GM12878 (cell line): ENCODE measurements at regions not wholly inside any gene's neighbourhood (a gene's known extent, or its start where the extent isn't known, plus 50 kb on each side); places are given as distances from the start of the nearest gene placed in this dataset.

ENCODE experiments used
- ATAC-seq: fragments of 200-7000 bp; cut with Tn5 transposase; 3 replicates; pipeline ENCODE4 v1.9.1; 2020; ENCODE audit warnings: mild to moderate bottlenecking, moderate library complexity
- BruUV-seq: library from RNA; stranded (reverse); fragments of 400-500 nt; replicated peaks from 2 replicates; lab custom pipeline; 2021; lab: Mats Ljungman, UMichigan
- CTCF ChIA-PET: fragments of 300-600 bp; sonication (Branson Sonifier 250); formaldehyde crosslinking; extraction: SDS; loops from one replicate; lab custom pipeline; 2021; ENCODE audit warnings: inconsistent platforms; lab: Yijun Ruan, JAX
- POLR2A ChIA-PET: fragments of 350-600 bp; formaldehyde crosslinking; extraction: SDS; loops from one replicate; lab custom pipeline; 2021; ENCODE audit warnings: inconsistent platforms; lab: Charles Lee
- RAD21 ChIA-PET: fragments of 300-600 bp; sonication (Branson Sonifier 250); formaldehyde crosslinking; loops from one replicate; lab custom pipeline; 2023; ENCODE audit warnings: antibody characterized with exemption; ENCODE audit not compliant: unreplicated experiment; lab: Charles Lee
- SMC1A ChIA-PET: fragments of 300-600 bp; sonication (Branson Sonifier 250); formaldehyde crosslinking; loops from one replicate; lab custom pipeline; 2023; ENCODE audit not compliant: unreplicated experiment, uncharacterized antibody; lab: Charles Lee
- DNase-seq: peaks from one replicate; pipeline ENCODE4 v3.0.0-alpha.2; 2011; ENCODE audit warnings: low read depth, low spot score
- FAIRE-seq: peaks from 3 replicates; lab custom pipeline; 2011; peaks lifted over from hg19 to GRCh38; lab: Jason Lieb, UNC
- H2AFZ ChIP-seq: 2 replicates; pipeline ENCODE4 v1.6.0; 2011; ENCODE audit warnings: low read depth, low read length, control low read depth; ENCODE audit not compliant: control insufficient read depth
- H3K27ac ChIP-seq: 2 replicates; pipeline ENCODE4 v1.5.1; 2011; ENCODE audit warnings: control low read depth; ENCODE audit not compliant: control insufficient read depth, insufficient read depth
- H3K27me3 ChIP-seq, 2 experiments: replicated peaks in 1 of 2; 2 replicates each; pipeline versions ENCODE4 v1.6.0 to v1.6.1; 2011; ENCODE audit warnings: low read length in 1 of 2; ENCODE audit not compliant: control insufficient read depth in 2 of 2, insufficient read depth in 2 of 2
- H3K36me3 ChIP-seq, 2 experiments: 2 replicates each; pipeline ENCODE4 v1.5.1; 2011; ENCODE audit warnings: low read length in 1 of 2; ENCODE audit not compliant: control insufficient read depth in 2 of 2, insufficient read depth in 2 of 2
- H3K4me1 ChIP-seq: 2 replicates; pipeline ENCODE4 v1.6.1; 2011; ENCODE audit warnings: mild to moderate bottlenecking, low read length, moderate library complexity, mixed read lengths; ENCODE audit not compliant: control insufficient read depth, insufficient read depth
- H3K4me2 ChIP-seq: 2 replicates; pipeline ENCODE4 v1.6.0; 2011; ENCODE audit warnings: control low read depth; ENCODE audit not compliant: control insufficient read depth, insufficient read depth
- H3K4me3 ChIP-seq: fragments of 200-600 bp; sonication (generic); 2 replicates; pipeline ENCODE4 v1.5.1; 2016
- H3K79me2 ChIP-seq: 2 replicates; pipeline ENCODE4 v1.6.0; 2011; ENCODE audit warnings: low read length; ENCODE audit not compliant: control insufficient read depth, insufficient read depth
- H3K9ac ChIP-seq: 2 replicates; pipeline ENCODE4 v1.8.0; 2011; ENCODE audit warnings: low read length, control low read depth, mixed read lengths; ENCODE audit not compliant: control insufficient read depth, insufficient read depth
- H3K9me3 ChIP-seq: replicated peaks from 3 replicates; pipeline ENCODE4 v1.5.1; 2011; ENCODE audit warnings: mild to moderate bottlenecking, low read length; ENCODE audit not compliant: control insufficient read depth, insufficient read depth
- H4K20me1 ChIP-seq: 2 replicates; pipeline ENCODE4 v1.6.0; 2011; ENCODE audit not compliant: control insufficient read depth, insufficient read depth
- ASH2L ChIP-seq: fragments of 300-600, 200-600 bp; sonication (generic); IDR thresholded peaks from 2 replicates; pipeline ENCODE4 v1.6.1; 2017; ENCODE audit warnings: low read depth, mild to moderate bottlenecking, borderline replicate concordance
- BRCA1 ChIP-seq: IDR thresholded peaks from 2 replicates; pipeline ENCODE4 v1.6.1; 2011; ENCODE audit warnings: low read depth, low read length, improper control_type of control experiment
- CHD4 ChIP-seq: fragments of 200-600 bp; sonication (generic); IDR thresholded peaks from 2 replicates; pipeline ENCODE4 v1.6.1; 2016; ENCODE audit warnings: mild to moderate bottlenecking
- CREM ChIP-seq: IDR thresholded peaks from 2 replicates; pipeline ENCODE4 v1.6.1; 2014; ENCODE audit warnings: antibody characterized with exemption, low read depth
- EGR1 ChIP-seq, 2 experiments: IDR thresholded peaks; 1 replicate in 1 of 2; 2 replicates in 1 of 2; pipeline ENCODE4 v1.6.1; 2011 to 2012; ENCODE audit warnings: low read depth in 2 of 2, low read length in 2 of 2, borderline replicate concordance in 1 of 2, mild to moderate bottlenecking in 1 of 2, moderate library complexity in 1 of 2
- ESRRA ChIP-seq: IDR thresholded peaks from 2 replicates; pipeline ENCODE4 v1.6.1; 2012; ENCODE audit warnings: mild to moderate bottlenecking, low read length, improper control_type of control experiment
- FOXK2 ChIP-seq: fragments of 450-650 bp; IDR thresholded peaks from 2 replicates; pipeline ENCODE4 v1.6.1; 2017; ENCODE audit warnings: mild to moderate bottlenecking, moderate library complexity
- GABPA ChIP-seq: IDR thresholded peaks from 2 replicates; pipeline ENCODE4 v1.6.1; 2014; ENCODE audit warnings: antibody characterized with exemption, low read depth, mild to moderate bottlenecking, inconsistent platforms
- KDM1A ChIP-seq: fragments of 200-600 bp; sonication (generic); IDR thresholded peaks from 2 replicates; pipeline ENCODE4 v1.6.1; 2016; ENCODE audit warnings: borderline replicate concordance
- MXI1 ChIP-seq: fragments of 150-350 bp; IDR thresholded peaks from 2 replicates; pipeline ENCODE4 v1.6.1; 2011; ENCODE audit warnings: low read depth, mild to moderate bottlenecking, inconsistent platforms, low read length, improper control_type of control experiment
- NFXL1 ChIP-seq: fragments of 450-650 bp; IDR thresholded peaks from 2 replicates; pipeline ENCODE4 v1.6.1; 2017; ENCODE audit warnings: antibody characterized with exemption, mild to moderate bottlenecking, borderline replicate concordance
- NFYB ChIP-seq: IDR thresholded peaks from 2 replicates; pipeline ENCODE4 v1.6.1; 2011; ENCODE audit warnings: low read depth, mild to moderate bottlenecking, low read length, improper control_type of control experiment, moderate library complexity; ENCODE audit not compliant: insufficient read depth
- PAX5 ChIP-seq: IDR thresholded peaks from 2 replicates; pipeline ENCODE4 v1.6.1; 2011; ENCODE audit warnings: low read depth, low read length, borderline replicate concordance
- SP1 ChIP-seq: IDR thresholded peaks from one replicate; pipeline ENCODE4 v1.6.1; 2011; ENCODE audit warnings: low read depth, low read length
- TAF1 ChIP-seq: IDR thresholded peaks from 2 replicates; pipeline ENCODE4 v1.6.1; 2011; ENCODE audit warnings: mild to moderate bottlenecking, low read depth, low read length, borderline replicate concordance
- ZNF384 ChIP-seq: IDR thresholded peaks from 2 replicates; pipeline ENCODE4 v1.6.1; 2012; ENCODE audit warnings: low read depth, mild to moderate bottlenecking, low read length, improper control_type of control experiment, borderline replicate concordance
- WGBS: methylation state at CpG from one replicate; pipeline ENCODE4 v1.1.6; 2016; ENCODE audit warnings: low lambda C conversion rate; ENCODE audit not compliant: insufficient replicate concordance, insufficient coverage; ENCODE audit errors: missing lambda C conversion rate; 5-methylcytosine and 5-hydroxymethylcytosine counted together
- in situ Hi-C: fragments of 300-500 bp; cut with MboI; formaldehyde crosslinking; loops from 9 replicates; pipeline ENCODE4 v1.14.3; 2018; ENCODE audit warnings: mixed read lengths
- intact Hi-C: fragments of 100-400 bp; cut with micrococcal nuclease; formaldehyde crosslinking; loops from one replicate; pipeline ENCODE4 v1.14.2; 2022; ENCODE audit not compliant: unreplicated experiment
- TF ChIP-seq, protein P1 (sequence below): fragments of 450-650 bp; formaldehyde crosslinking; IDR thresholded peaks from 2 replicates; pipeline ENCODE4 v1.4.0; 2022; ENCODE audit warnings: mild to moderate bottlenecking, moderate library complexity
- TF ChIP-seq, protein P2 (sequence below): IDR thresholded peaks from 2 replicates; pipeline ENCODE4 v1.6.1; 2012; ENCODE audit warnings: low read depth, low read length, improper control_type of control experiment

DNA sequence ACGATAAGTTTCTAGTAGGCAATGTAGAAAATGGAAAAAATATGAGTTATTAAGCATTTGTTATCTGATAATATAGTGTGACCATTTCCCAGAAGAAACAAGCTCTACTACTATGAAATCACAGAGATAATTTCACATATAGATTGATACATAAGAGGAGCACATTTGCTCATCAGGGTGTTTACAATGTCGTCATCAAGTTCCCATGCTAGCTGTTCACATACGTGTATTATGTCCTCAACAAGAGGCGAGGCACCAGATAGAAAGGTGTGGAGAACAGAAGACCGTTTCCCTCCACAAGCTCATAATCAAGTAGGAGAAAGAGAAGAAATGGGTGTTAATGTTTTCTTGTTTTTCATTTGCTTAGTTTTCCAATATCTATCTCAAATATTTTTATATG lies 326.1 kb upstream of the ARID1B start:
- CTCF ChIA-PET, result interaction anchor here (0.7 to 1.3 kb wide), 2 partner anchors 14 to 30 kb away, joined by 3 read pairs; no protein-coding TSS in a partner anchor

DNA sequence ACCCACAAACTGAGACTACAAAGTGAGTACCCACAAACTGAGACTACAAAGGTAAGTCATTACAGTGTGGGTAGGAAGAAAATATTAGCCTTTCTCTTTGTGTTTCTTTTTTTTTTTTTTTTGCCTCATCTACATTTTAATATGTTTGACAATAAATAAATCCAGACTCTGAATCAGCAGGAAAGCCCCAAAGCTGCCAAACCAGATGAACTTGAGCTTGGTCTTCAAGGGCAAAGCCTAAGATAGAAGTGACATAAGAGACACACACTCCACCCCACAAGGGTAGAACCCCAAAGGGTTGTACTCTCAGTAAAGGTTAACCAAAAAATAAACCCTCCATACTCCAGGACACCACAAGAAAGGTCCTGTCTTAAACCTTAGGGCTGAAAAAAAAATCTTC lies 326.8 kb upstream of the ARID1B start:
- POLR2A ChIA-PET, result interaction anchor here (1.5 kb wide), 1 partner anchor 12 kb away, joined by 3 read pairs; no protein-coding TSS in a partner anchor
- Histone ChIP-seq H2AFZ (no peak overlapping the region), H3K4me2 (no peak overlapping the region), H3K9ac (no peak overlapping the region), H4K20me1 (no peaks in the 10 kb centered on the region), H3K79me2 (no peaks in the 10 kb centered on the region), H3K27ac (no peak overlapping the region), H3K27me3 (no peaks in the 10 kb centered on the region), H3K4me1 (no peaks in the 10 kb centered on the region), H3K36me3 (no peaks in the 10 kb centered on the region), H3K4me3 (no peak overlapping the region), H3K9me3 (no peaks in the 10 kb centered on the region)
- no peak for DNase-seq
- ATAC-seq, result no peak
- in situ Hi-C loops (no loop called here), intact Hi-C loops (no loop called here)
- FAIRE-seq, result no peak
- SMC1A ChIA-PET, result interaction anchor here (1.5 kb wide), 1 partner anchor 12 kb away, joined by 4 read pairs; no protein-coding TSS in a partner anchor
- RAD21 ChIA-PET, result no interaction called here
- CTCF ChIA-PET, result interaction anchor here (0.6 kb wide), 1 partner anchor 1658 kb away, joined by 3 read pairs; no protein-coding TSS in a partner anchor
- no TSS peak for BruUV-seq
- TF ChIP-seq NFYB, result no peak
- no peak for TF ChIP-seq ASH2L
- no peak for TF ChIP-seq NFXL1
- no peak for TF ChIP-seq EGR1 (IDR thresholded peaks at IDR 0.05; ENCODE audit: borderline replicate concordance in 1 of 2, low read depth in 2 of 2, low read length in 2 of 2)
- no peak for TF ChIP-seq PAX5
- TF ChIP-seq FOXK2, result no peak
- TF ChIP-seq KDM1A, result no peak
- TF ChIP-seq, protein P1, sequence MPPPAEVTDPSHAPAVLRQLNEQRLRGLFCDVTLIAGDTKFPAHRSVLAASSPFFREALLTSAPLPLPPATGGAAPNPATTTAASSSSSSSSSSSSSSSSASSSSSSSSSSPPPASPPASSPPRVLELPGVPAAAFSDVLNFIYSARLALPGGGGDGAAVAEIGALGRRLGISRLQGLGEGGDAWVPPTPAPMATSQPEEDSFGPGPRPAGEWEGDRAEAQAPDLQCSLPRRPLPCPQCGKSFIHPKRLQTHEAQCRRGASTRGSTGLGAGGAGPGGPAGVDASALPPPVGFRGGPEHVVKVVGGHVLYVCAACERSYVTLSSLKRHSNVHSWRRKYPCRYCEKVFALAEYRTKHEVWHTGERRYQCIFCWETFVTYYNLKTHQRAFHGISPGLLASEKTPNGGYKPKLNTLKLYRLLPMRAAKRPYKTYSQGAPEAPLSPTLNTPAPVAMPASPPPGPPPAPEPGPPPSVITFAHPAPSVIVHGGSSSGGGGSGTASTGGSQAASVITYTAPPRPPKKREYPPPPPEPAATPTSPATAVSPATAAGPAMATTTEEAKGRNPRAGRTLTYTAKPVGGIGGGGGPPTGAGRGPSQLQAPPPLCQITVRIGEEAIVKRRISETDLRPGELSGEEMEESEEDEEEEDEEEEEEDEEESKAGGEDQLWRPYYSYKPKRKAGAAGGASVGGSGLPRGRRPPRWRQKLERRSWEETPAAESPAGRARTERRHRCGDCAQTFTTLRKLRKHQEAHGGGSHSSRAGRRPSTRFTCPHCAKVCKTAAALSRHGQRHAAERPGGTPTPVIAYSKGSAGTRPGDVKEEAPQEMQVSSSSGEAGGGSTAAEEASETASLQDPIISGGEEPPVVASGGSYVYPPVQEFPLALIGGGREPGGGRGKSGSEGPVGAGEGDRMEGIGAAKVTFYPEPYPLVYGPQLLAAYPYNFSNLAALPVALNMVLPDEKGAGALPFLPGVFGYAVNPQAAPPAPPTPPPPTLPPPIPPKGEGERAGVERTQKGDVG (CRISPR knock-in tag), result no peak
- TF ChIP-seq ESRRA, result no peak
- TF ChIP-seq BRCA1, result no peak
- TF ChIP-seq TAF1, result no peak

More for the DNA sequence above, 326.1 kb upstream of the ARID1B start:
- Histone ChIP-seq H3K4me2 (no peak overlapping the region), H3K27me3 (no peaks in the 10 kb centered on the region), H4K20me1 (no peaks in the 10 kb centered on the region), H3K4me1 (no peaks in the 10 kb centered on the region), H2AFZ (no peak overlapping the region), H3K4me3 (no peak overlapping the region), H3K36me3 (no peaks in the 10 kb centered on the region), H3K27ac (no peak overlapping the region), H3K79me2 (no peaks in the 10 kb centered on the region), H3K9ac (no peak overlapping the region), H3K9me3 (no peaks in the 10 kb centered on the region)
- ChIA-PET RAD21 (no interaction called here), POLR2A (no interaction called here), SMC1A (interaction anchor here (1.5 kb wide), 1 partner anchor 13 kb away, joined by 4 read pairs; no protein-coding TSS in a partner anchor)
- no peak for ATAC-seq
- intact Hi-C loops, result no loop called here
- FAIRE-seq, result no peak
- TF ChIP-seq CHD4, result no peak
- no peak for TF ChIP-seq MXI1
- TF ChIP-seq SP1, result no peak
- TF ChIP-seq CREM, result no peak
- TF ChIP-seq, protein P2, sequence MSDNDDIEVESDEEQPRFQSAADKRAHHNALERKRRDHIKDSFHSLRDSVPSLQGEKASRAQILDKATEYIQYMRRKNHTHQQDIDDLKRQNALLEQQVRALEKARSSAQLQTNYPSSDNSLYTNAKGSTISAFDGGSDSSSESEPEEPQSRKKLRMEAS, result no peak
- TF ChIP-seq ZNF384, result no peak
- TF ChIP-seq GABPA, result no peak
- no TSS peak for BruUV-seq
- in situ Hi-C loops, result no loop called here
- whole genome bisulfite sequencing, result 56% methylated on average over 5 of the region's 5 CpGs
- no peak for DNase-seq
